Activated naive CD4-positive, alpha-beta T cell treated with anti-CD3 and anti-CD28 coated beads, Interleukin-2, amount 50 U/mL, for 24 hours (primary cell): ENCODE measurements at regions not wholly inside any gene's neighbourhood (a gene's known extent, or its start where the extent isn't known, plus 50 kb on each side); places are given as distances from the start of the nearest gene placed in this dataset.
"Not testable (repeated sequence)": the region's sequence is repeated elsewhere in the genome, so short reads cannot be mapped to it uniquely, and the experiment has no call there.

ENCODE experiments used
- H3K27ac Mint-ChIP-seq: one replicate; pipeline ENCODE4 v1.8.0; 2021; ENCODE audit warnings: mild to moderate bottlenecking, mixed read lengths
- H3K27me3 Mint-ChIP-seq: one replicate; pipeline ENCODE4 v1.8.0; 2021; ENCODE audit warnings: mixed read lengths
- H3K36me3 Mint-ChIP-seq: one replicate; pipeline ENCODE4 v1.8.0; 2021; ENCODE audit warnings: mixed read lengths
- H3K4me1 Mint-ChIP-seq: one replicate; pipeline ENCODE4 v1.8.0; 2021; ENCODE audit warnings: mixed read lengths
- H3K4me3 Mint-ChIP-seq: one replicate; pipeline ENCODE4 v1.8.0; 2021; ENCODE audit warnings: mild to moderate bottlenecking, mixed read lengths
- H3K9me3 Mint-ChIP-seq: one replicate; pipeline ENCODE4 v1.8.0; 2021; ENCODE audit warnings: mixed read lengths

- no peaks in the 10 kb centered on the region for H3K9me3 Mint-ChIP-seq
- H3K36me3 Mint-ChIP-seq, result no peaks in the 10 kb centered on the region
- H3K4me3 Mint-ChIP-seq, result no peak overlapping the region
- no peaks in the 10 kb centered on the region for H3K27me3 Mint-ChIP-seq
- peaks cover 18% of the 10 kb centered on the region for H3K4me1 Mint-ChIP-seq
- peak overlapping the region; percentile 14 for H3K27ac Mint-ChIP-seq
These were observed 409.4 kb upstream of the PTGER4 start for GRCh38 chr5:40270274-40270845.

GRCh38 chr5:40268088-40268487 is 411.6 kb upstream of the PTGER4 start:
- H3K27me3 Mint-ChIP-seq, result no peaks in the 10 kb centered on the region
- H3K4me3 Mint-ChIP-seq, result no peak overlapping the region
- H3K36me3 Mint-ChIP-seq, result no peaks in the 10 kb centered on the region
- no peak overlapping the region for H3K27ac Mint-ChIP-seq
- H3K9me3 Mint-ChIP-seq, result peaks cover 3% of the 10 kb centered on the region
- peaks cover 14% of the 10 kb centered on the region for H3K4me1 Mint-ChIP-seq

- Mint-ChIP-seq H3K4me1 (peaks cover 11% of the 10 kb centered on the region), H3K4me3 (no peak overlapping the region), H3K9me3 (peaks cover 3% of the 10 kb centered on the region), H3K27me3 (no peaks in the 10 kb centered on the region), H3K27ac (no peak overlapping the region), H3K36me3 (no peaks in the 10 kb centered on the region)
These were observed 412.8 kb upstream of the PTGER4 start for GRCh38 chr5:40266952-40267351.

GRCh38 chr5:40261984-40262383 is 417.7 kb upstream of the PTGER4 start:
- no peaks in the 10 kb centered on the region for H3K4me1 Mint-ChIP-seq
- H3K27me3 Mint-ChIP-seq, result no peaks in the 10 kb centered on the region
- H3K4me3 Mint-ChIP-seq, result no peak overlapping the region
- no peak overlapping the region for H3K27ac Mint-ChIP-seq
- H3K9me3 Mint-ChIP-seq, result peaks cover 3% of the 10 kb centered on the region
- no peaks in the 10 kb centered on the region for H3K36me3 Mint-ChIP-seq

GRCh38 chr5:40260361-40260760 is 419.4 kb upstream of the PTGER4 start:
- no peaks in the 10 kb centered on the region for H3K4me1 Mint-ChIP-seq
- no peak overlapping the region for H3K4me3 Mint-ChIP-seq
- H3K27ac Mint-ChIP-seq, result no peak overlapping the region
- peaks cover 3% of the 10 kb centered on the region for H3K9me3 Mint-ChIP-seq
- no peaks in the 10 kb centered on the region for H3K36me3 Mint-ChIP-seq
- no peaks in the 10 kb centered on the region for H3K27me3 Mint-ChIP-seq

GRCh38 chr5:40258222-40258621 is 421.5 kb upstream of the PTGER4 start:
- Mint-ChIP-seq H3K27ac (no peak overlapping the region), H3K4me3 (no peak overlapping the region), H3K27me3 (no peaks in the 10 kb centered on the region), H3K4me1 (no peaks in the 10 kb centered on the region), H3K9me3 (peaks cover under 1% of the 10 kb centered on the region), H3K36me3 (no peaks in the 10 kb centered on the region)

- Mint-ChIP-seq H3K9me3 (peaks cover 10% of the 10 kb centered on the region), H3K36me3 (no peaks in the 10 kb centered on the region), H3K27ac (no peak overlapping the region), H3K27me3 (no peaks in the 10 kb centered on the region), H3K4me3 (no peak overlapping the region), H3K4me1 (peaks cover 7% of the 10 kb centered on the region)
These were observed 439.0 kb upstream of the PTGER4 start for GRCh38 chr5:40240671-40241070.

GRCh38 chr5:40240111-40240510 is 439.6 kb upstream of the PTGER4 start:
- peaks cover 7% of the 10 kb centered on the region for H3K4me1 Mint-ChIP-seq
- no peak overlapping the region for H3K27ac Mint-ChIP-seq
- H3K4me3 Mint-ChIP-seq, result no peak overlapping the region
- H3K9me3 Mint-ChIP-seq, result peaks cover 10% of the 10 kb centered on the region
- H3K27me3 Mint-ChIP-seq, result no peaks in the 10 kb centered on the region
- H3K36me3 Mint-ChIP-seq, result no peaks in the 10 kb centered on the region

- Mint-ChIP-seq H3K9me3 (peaks cover 5% of the 10 kb centered on the region), H3K36me3 (no peaks in the 10 kb centered on the region), H3K4me1 (peaks cover 7% of the 10 kb centered on the region), H3K4me3 (no peak overlapping the region), H3K27ac (no peak overlapping the region), H3K27me3 (no peaks in the 10 kb centered on the region)
These were observed 441.5 kb upstream of the PTGER4 start for GRCh38 chr5:40238066-40238745.

- H3K27me3 Mint-ChIP-seq, result no peaks in the 10 kb centered on the region
- H3K36me3 Mint-ChIP-seq, result no peaks in the 10 kb centered on the region
- H3K4me3 Mint-ChIP-seq, result no peak overlapping the region
- H3K27ac Mint-ChIP-seq, result no peak overlapping the region
- peaks cover 3% of the 10 kb centered on the region for H3K9me3 Mint-ChIP-seq
- H3K4me1 Mint-ChIP-seq, result no peaks in the 10 kb centered on the region
These were observed 444.0 kb upstream of the PTGER4 start for GRCh38 chr5:40235471-40236400.

GRCh38 chr5:40233268-40233667 is 446.4 kb upstream of the PTGER4 start:
- no peaks in the 10 kb centered on the region for H3K27me3 Mint-ChIP-seq

GRCh38 chr5:40227931-40228330 is 451.8 kb upstream of the PTGER4 start:
- no peak overlapping the region for H3K4me3 Mint-ChIP-seq
- no peaks in the 10 kb centered on the region for H3K9me3 Mint-ChIP-seq
- H3K36me3 Mint-ChIP-seq, result no peaks in the 10 kb centered on the region
- H3K27ac Mint-ChIP-seq, result no peak overlapping the region
- no peaks in the 10 kb centered on the region for H3K27me3 Mint-ChIP-seq
- H3K4me1 Mint-ChIP-seq, result peaks cover 21% of the 10 kb centered on the region

More at GRCh38 chr5:40233268-40233667, 446.4 kb upstream of the PTGER4 start:
- Mint-ChIP-seq H3K9me3 (no peaks in the 10 kb centered on the region), H3K27ac (no peak overlapping the region), H3K4me3 (no peak overlapping the region), H3K4me1 (no peaks in the 10 kb centered on the region), H3K36me3 (no peaks in the 10 kb centered on the region)

- no peak overlapping the region for H3K4me3 Mint-ChIP-seq
- H3K9me3 Mint-ChIP-seq, result no peaks in the 10 kb centered on the region
- no peaks in the 10 kb centered on the region for H3K27me3 Mint-ChIP-seq
- H3K27ac Mint-ChIP-seq, result no peak overlapping the region
- H3K36me3 Mint-ChIP-seq, result no peaks in the 10 kb centered on the region
- peaks cover 21% of the 10 kb centered on the region for H3K4me1 Mint-ChIP-seq
These were observed 452.3 kb upstream of the PTGER4 start for GRCh38 chr5:40227366-40227765.

GRCh38 chr5:40226906-40227305 is 452.8 kb upstream of the PTGER4 start:
- Mint-ChIP-seq H3K4me3 (no peak overlapping the region), H3K36me3 (no peaks in the 10 kb centered on the region), H3K27me3 (no peaks in the 10 kb centered on the region), H3K9me3 (no peaks in the 10 kb centered on the region), H3K4me1 (peaks cover 21% of the 10 kb centered on the region), H3K27ac (no peak overlapping the region)

GRCh38 chr5:40225147-40225546 is 454.6 kb upstream of the PTGER4 start:
- H3K4me1 Mint-ChIP-seq, result peaks cover 27% of the 10 kb centered on the region
- H3K27ac Mint-ChIP-seq, H3K9me3 Mint-ChIP-seq, H3K4me3 Mint-ChIP-seq, H3K27me3 Mint-ChIP-seq, H3K36me3 Mint-ChIP-seq: not testable (repeated sequence)

- no peaks in the 10 kb centered on the region for H3K9me3 Mint-ChIP-seq
- no peaks in the 10 kb centered on the region for H3K36me3 Mint-ChIP-seq
- H3K4me1 Mint-ChIP-seq, result peaks cover 29% of the 10 kb centered on the region
- peak overlapping the region; percentile 36 for H3K27ac Mint-ChIP-seq
- H3K4me3 Mint-ChIP-seq, result peak overlapping the region; percentile 6
- H3K27me3 Mint-ChIP-seq, result no peaks in the 10 kb centered on the region
These were observed 455.3 kb upstream of the PTGER4 start for GRCh38 chr5:40224421-40224820.
